GM23338 (cell line): ENCODE measurements at regions not wholly inside any gene's neighbourhood (a gene's known extent, or its start where the extent isn't known, plus 50 kb on each side); places are given as distances from the start of the nearest gene placed in this dataset.

Source experiments
- ATAC-seq: fragments of 200-7000 bp; cut with Tn5 transposase; 3 replicates; pipeline ENCODE4 v1.9.1; 2020
- DNase-seq: peaks from one replicate; pipeline ENCODE4 v3.0.0-alpha.2; 2015; ENCODE audit warnings: low spot score
- H2AFZ ChIP-seq: fragments of 200-600 bp; sonication (generic); 2 replicates; pipeline ENCODE4 v1.8.0; 2016; ENCODE audit warnings: antibody characterized with exemption, mild to moderate bottlenecking, moderate library complexity
- H3F3A ChIP-seq: fragments of 200-600 bp; sonication (generic); replicated peaks from 2 replicates; pipeline ENCODE4 v1.8.0; 2017; ENCODE audit warnings: antibody characterized with exemption, mixed run types, low read depth
- H3K27ac ChIP-seq: fragments of 200-600 bp; sonication (generic); 2 replicates; pipeline ENCODE4 v1.6.1; 2016; ENCODE audit warnings: low read depth
- H3K27me3 ChIP-seq: fragments of 200-600 bp; sonication (generic); 2 replicates; pipeline ENCODE4 v1.8.0; 2016; ENCODE audit warnings: mild to moderate bottlenecking, mixed run types, moderate library complexity; ENCODE audit not compliant: insufficient read depth
- H3K36me3 ChIP-seq: fragments of 200-600 bp; sonication (generic); 2 replicates; pipeline ENCODE4 v1.8.0; 2016; ENCODE audit warnings: mild to moderate bottlenecking; ENCODE audit not compliant: insufficient read depth
- H3K4me1 ChIP-seq: fragments of 200-600 bp; sonication (generic); 2 replicates; pipeline ENCODE4 v1.8.0; 2016; ENCODE audit warnings: mild to moderate bottlenecking, moderate library complexity; ENCODE audit not compliant: insufficient read depth
- H3K4me2 ChIP-seq: fragments of 200-600 bp; sonication (generic); 2 replicates; pipeline ENCODE4 v1.7.1; 2017; ENCODE audit warnings: mixed run types
- H3K4me3 ChIP-seq: fragments of 200-600 bp; sonication (generic); 2 replicates; pipeline ENCODE4 v1.6.1; 2016; ENCODE audit warnings: mixed run types
- H3K79me2 ChIP-seq: fragments of 200-600 bp; sonication (generic); replicated peaks from 2 replicates; pipeline ENCODE4 v1.8.0; 2017; ENCODE audit warnings: mild to moderate bottlenecking; ENCODE audit not compliant: insufficient read depth
- H3K9me2 ChIP-seq: fragments of 200-600 bp; sonication (generic); 2 replicates; pipeline ENCODE4 v1.8.0; 2017; ENCODE audit not compliant: insufficient read depth
- H4K20me1 ChIP-seq: fragments of 200-600 bp; sonication (generic); replicated peaks from 2 replicates; pipeline ENCODE4 v1.8.0; 2017; ENCODE audit warnings: mild to moderate bottlenecking; ENCODE audit not compliant: insufficient read depth
- H3K27ac Mint-ChIP-seq: 2 replicates; pipeline ENCODE4 v1.8.0; 2020; ENCODE audit warnings: inconsistent platforms, mild to moderate bottlenecking, moderate library complexity, mixed read lengths
- H3K27me3 Mint-ChIP-seq: 3 replicates; pipeline ENCODE4 v1.8.0; 2022; ENCODE audit warnings: low read depth, mild to moderate bottlenecking, moderate library complexity, mixed read lengths, inconsistent platforms; ENCODE audit not compliant: insufficient read depth, poor library complexity
- H3K36me3 Mint-ChIP-seq: 3 replicates; pipeline ENCODE4 v1.8.0; 2021; ENCODE audit warnings: low read depth, mild to moderate bottlenecking, inconsistent platforms, moderate library complexity, mixed read lengths
- H3K4me1 Mint-ChIP-seq: 3 replicates; pipeline ENCODE4 v1.8.0; 2020; ENCODE audit warnings: mild to moderate bottlenecking, inconsistent platforms, mixed read lengths
- H3K4me3 Mint-ChIP-seq: 3 replicates; pipeline ENCODE4 v1.8.0; 2021; ENCODE audit warnings: moderate library complexity, mild to moderate bottlenecking, inconsistent platforms, mixed read lengths
- H3K9me3 Mint-ChIP-seq: 3 replicates; pipeline ENCODE4 v1.8.0; 2020; ENCODE audit warnings: moderate library complexity, mild to moderate bottlenecking, inconsistent platforms, mixed read lengths
- CREB1 ChIP-seq: fragments of 250-450 bp; sonication (Bioruptor Pico); IDR thresholded peaks from 2 replicates; pipeline ENCODE4 v1.5.0; 2020; ENCODE audit warnings: low read depth, mild to moderate bottlenecking, moderate library complexity
- NANOG ChIP-seq: IDR thresholded peaks from 2 replicates; pipeline ENCODE4 v1.6.1; 2016; ENCODE audit warnings: antibody characterized with exemption, borderline replicate concordance
- REST ChIP-seq: IDR thresholded peaks from one replicate; pipeline ENCODE4 v1.6.1; 2018; ENCODE audit warnings: antibody characterized with exemption; ENCODE audit not compliant: unreplicated experiment
- STAT1 ChIP-seq: IDR thresholded peaks from one replicate; pipeline ENCODE4 v1.6.1; 2016; ENCODE audit warnings: antibody characterized with exemption; ENCODE audit not compliant: unreplicated experiment
- ZNF114 ChIP-seq: fragments of 250-450 bp; sonication (Bioruptor Pico); IDR thresholded peaks from 2 replicates; pipeline ENCODE4 v1.5.0; 2020; ENCODE audit warnings: mild to moderate bottlenecking, moderate library complexity
- ZNF462 ChIP-seq: fragments of 250-450 bp; sonication (Bioruptor Pico); IDR thresholded peaks from 2 replicates; pipeline ENCODE4 v1.5.0; 2020; ENCODE audit warnings: mild to moderate bottlenecking, moderate library complexity
- TF ChIP-seq, protein P1 (sequence below): IDR thresholded peaks from 2 replicates; pipeline ENCODE4 v1.6.1; 2016; ENCODE audit warnings: antibody characterized with exemption

GRCh38 chr18:51323961-51324360, 126.5 kb upstream of the MEX3C start:
- Mint-ChIP-seq H3K27me3 (no peaks in the 10 kb centered on the region), H3K9me3 (peaks cover 8% of the 10 kb centered on the region; the same call in 2 of the 3 replicates), H3K27ac (no peak overlapping the region), H3K4me1 (peaks cover 13% of the 10 kb centered on the region; the same call in 2 of the 3 replicates), H3K4me3 (no peak overlapping the region), H3K36me3 (peaks cover 8% of the 10 kb centered on the region)
- TF ChIP-seq, protein P1, sequence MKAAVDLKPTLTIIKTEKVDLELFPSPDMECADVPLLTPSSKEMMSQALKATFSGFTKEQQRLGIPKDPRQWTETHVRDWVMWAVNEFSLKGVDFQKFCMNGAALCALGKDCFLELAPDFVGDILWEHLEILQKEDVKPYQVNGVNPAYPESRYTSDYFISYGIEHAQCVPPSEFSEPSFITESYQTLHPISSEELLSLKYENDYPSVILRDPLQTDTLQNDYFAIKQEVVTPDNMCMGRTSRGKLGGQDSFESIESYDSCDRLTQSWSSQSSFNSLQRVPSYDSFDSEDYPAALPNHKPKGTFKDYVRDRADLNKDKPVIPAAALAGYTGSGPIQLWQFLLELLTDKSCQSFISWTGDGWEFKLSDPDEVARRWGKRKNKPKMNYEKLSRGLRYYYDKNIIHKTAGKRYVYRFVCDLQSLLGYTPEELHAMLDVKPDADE: no peak
- no peak for TF ChIP-seq CREB1 (CRISPR knock-in tag)
- no peak for TF ChIP-seq NANOG
- TF ChIP-seq ZNF114 (CRISPR knock-in tag): no peak
- no peak for TF ChIP-seq STAT1
- no peak for TF ChIP-seq REST
- TF ChIP-seq ZNF462 (CRISPR knock-in tag): no peak
- no peak for ATAC-seq
- Histone ChIP-seq H3K4me3 (no peak overlapping the region), H3K4me1 (no peaks in the 10 kb centered on the region; the same call in 1 of the 2 replicates), H3K36me3 (no peaks in the 10 kb centered on the region; the same call in 1 of the 2 replicates), H3K79me2 (no peaks in the 10 kb centered on the region), H3K9me2 (peaks cover 3% of the 10 kb centered on the region), H4K20me1 (no peaks in the 10 kb centered on the region), H2AFZ (no peak overlapping the region), H3F3A (no peaks in the 10 kb centered on the region), H3K27ac (no peak overlapping the region), H3K27me3 (no peaks in the 10 kb centered on the region), H3K4me2 (no peak overlapping the region)
- no peak for DNase-seq
